KOPT-K1 (cell line): ENCODE measurements at regions not wholly inside any gene's neighbourhood (a gene's known extent, or its start where the extent isn't known, plus 50 kb on each side); places are given as distances from the start of the nearest gene placed in this dataset.

Source experiments
- H3K27ac ChIP-seq: fragments of 200-600 bp; sonication (generic); 2 replicates; pipeline ENCODE4 v1.5.1; 2016; ENCODE audit warnings: antibody characterized with exemption, mild to moderate bottlenecking, low read depth, low read length; ENCODE audit not compliant: poor library complexity, severe bottlenecking
- H3K36me3 ChIP-seq: fragments of 200-600 bp; sonication (generic); 2 replicates; pipeline ENCODE4 v1.5.1; 2017; ENCODE audit warnings: antibody characterized with exemption, mild to moderate bottlenecking, low read length, moderate library complexity; ENCODE audit not compliant: insufficient read depth
- H3K9me3 ChIP-seq: fragments of 200-600 bp; sonication (generic); 2 replicates; pipeline ENCODE4 v1.5.1; 2017; ENCODE audit warnings: antibody characterized with exemption, low read length, mild to moderate bottlenecking; ENCODE audit not compliant: insufficient read depth, poor library complexity, severe bottlenecking

DNA sequence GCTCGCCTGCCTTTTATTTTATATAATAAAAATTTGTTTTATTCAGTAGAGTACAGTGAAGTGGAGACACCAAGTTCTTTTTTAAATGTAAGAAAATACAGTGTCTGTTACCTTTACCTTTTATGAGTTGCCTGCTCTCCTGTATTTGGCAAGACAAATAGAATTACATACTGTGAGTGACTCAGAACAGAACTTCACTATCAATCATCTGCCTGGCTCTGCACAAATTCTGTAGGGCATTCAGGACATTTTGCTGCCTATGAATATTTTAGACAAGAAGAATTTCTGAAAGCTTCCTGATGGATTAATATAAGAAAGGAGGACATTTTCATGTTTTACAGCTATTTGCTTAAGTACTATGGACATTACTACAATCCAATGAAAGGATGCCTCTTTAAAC, 135.4 kb upstream of the PHF14 start:
- no peak overlapping the region for H3K27ac ChIP-seq
- no peaks in the 10 kb centered on the region for H3K36me3 ChIP-seq
- H3K9me3 ChIP-seq = no peaks in the 10 kb centered on the region

GRCh38 chr7:10845225-10845624, 128.4 kb upstream of the PHF14 start:
- Histone ChIP-seq H3K36me3 (no peaks in the 10 kb centered on the region), H3K27ac (no peak overlapping the region), H3K9me3 (no peaks in the 10 kb centered on the region)

- Histone ChIP-seq H3K36me3 (no peaks in the 10 kb centered on the region), H3K9me3 (no peaks in the 10 kb centered on the region), H3K27ac (no peak overlapping the region)
Observed at GRCh38 chr7:10855583-10855982, 118.1 kb upstream of the PHF14 start.

GRCh38 chr7:10860516-10860915, 113.2 kb upstream of the PHF14 start:
- Histone ChIP-seq H3K36me3 (no peaks in the 10 kb centered on the region), H3K27ac (no peak overlapping the region), H3K9me3 (no peaks in the 10 kb centered on the region)

GRCh38 chr7:10863476-10863875, 110.2 kb upstream of the PHF14 start:
- Histone ChIP-seq H3K27ac (no peak overlapping the region), H3K9me3 (no peaks in the 10 kb centered on the region), H3K36me3 (no peaks in the 10 kb centered on the region)

- Histone ChIP-seq H3K9me3 (no peaks in the 10 kb centered on the region), H3K36me3 (no peaks in the 10 kb centered on the region), H3K27ac (no peak overlapping the region)
Observed at GRCh38 chr7:10874666-10875065, 99.0 kb upstream of the PHF14 start.

GRCh38 chr7:10875080-10875479, 98.6 kb upstream of the PHF14 start:
- no peak overlapping the region for H3K27ac ChIP-seq
- H3K36me3 ChIP-seq = no peaks in the 10 kb centered on the region
- H3K9me3 ChIP-seq = no peaks in the 10 kb centered on the region

- no peaks in the 10 kb centered on the region for H3K9me3 ChIP-seq
- no peak overlapping the region for H3K27ac ChIP-seq
- H3K36me3 ChIP-seq = no peaks in the 10 kb centered on the region
Observed at GRCh38 chr7:10888861-10889260, 84.8 kb upstream of the PHF14 start.

- no peaks in the 10 kb centered on the region for H3K36me3 ChIP-seq
- H3K27ac ChIP-seq = no peak overlapping the region
- H3K9me3 ChIP-seq = no peaks in the 10 kb centered on the region
Observed at GRCh38 chr7:10889266-10889898, 84.3 kb upstream of the PHF14 start.

DNA sequence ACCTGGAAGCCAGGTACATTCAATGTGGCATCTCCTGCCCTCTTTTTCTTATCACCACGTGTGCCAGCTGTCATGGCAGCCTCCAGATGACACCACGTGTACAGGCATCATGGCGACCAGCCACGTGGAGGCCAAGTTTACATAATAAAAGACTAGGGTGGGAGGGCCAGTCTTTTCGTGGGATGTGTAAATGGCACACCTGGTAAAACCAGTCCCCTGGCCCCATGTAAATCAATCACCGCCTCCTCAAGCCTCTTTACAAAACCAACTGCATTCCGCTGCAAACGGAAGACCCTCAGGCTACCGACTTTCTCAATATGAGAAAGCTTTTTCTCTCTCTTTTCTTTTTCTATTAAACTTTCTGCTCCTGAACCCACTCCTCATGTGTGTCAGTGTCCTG, 65.1 kb upstream of the PHF14 start:
- H3K27ac ChIP-seq = no peak overlapping the region
- peaks cover 21% of the 10 kb centered on the region for H3K9me3 ChIP-seq

GRCh38 chr7:10910447-10910846, 63.2 kb upstream of the PHF14 start:
- no peaks in the 10 kb centered on the region for H3K36me3 ChIP-seq
- no peak overlapping the region for H3K27ac ChIP-seq
- H3K9me3 ChIP-seq = peaks cover 21% of the 10 kb centered on the region

More for the DNA sequence above, 65.1 kb upstream of the PHF14 start:
- H3K36me3 ChIP-seq = no peaks in the 10 kb centered on the region

- no peak overlapping the region for H3K27ac ChIP-seq
- H3K9me3 ChIP-seq = peaks cover 21% of the 10 kb centered on the region
- no peaks in the 10 kb centered on the region for H3K36me3 ChIP-seq
Observed at GRCh38 chr7:10912077-10912476, 61.6 kb upstream of the PHF14 start.

- no peaks in the 10 kb centered on the region for H3K36me3 ChIP-seq
Observed at GRCh38 chr7:10913457-10913856, 60.2 kb upstream of the PHF14 start.

GRCh38 chr7:10918093-10918590, 55.5 kb upstream of the PHF14 start:
- H3K9me3 ChIP-seq = no peaks in the 10 kb centered on the region
- H3K36me3 ChIP-seq = no peaks in the 10 kb centered on the region
- H3K27ac ChIP-seq = no peak overlapping the region

More at GRCh38 chr7:10913457-10913856, 60.2 kb upstream of the PHF14 start:
- H3K27ac ChIP-seq = no peak overlapping the region
- H3K9me3 ChIP-seq = peaks cover 21% of the 10 kb centered on the region

DNA sequence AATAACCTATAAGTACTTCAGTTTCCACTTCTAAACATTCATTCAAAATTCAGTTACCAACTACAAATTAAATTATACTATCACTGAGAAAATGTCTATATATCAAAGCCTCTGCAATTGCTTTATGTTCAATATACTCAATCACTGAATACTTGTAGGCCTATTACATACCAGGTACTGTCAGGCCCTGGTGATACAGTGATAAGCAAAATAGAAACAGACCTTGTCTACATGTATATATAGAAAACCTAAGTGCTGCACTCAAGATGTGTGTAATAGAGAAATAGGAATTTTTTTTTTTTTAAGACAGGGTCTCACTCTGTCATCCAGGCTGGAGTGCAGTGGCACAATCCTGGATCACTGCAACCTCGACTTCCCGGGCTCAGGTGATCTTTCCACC, 53.7 kb upstream of the PHF14 start:
- no peaks in the 10 kb centered on the region for H3K9me3 ChIP-seq
- H3K27ac ChIP-seq = no peak overlapping the region
- H3K36me3 ChIP-seq = no peaks in the 10 kb centered on the region
